HUES48 (cell line): ENCODE measurements at regions not wholly inside any gene's neighbourhood (a gene's known extent, or its start where the extent isn't known, plus 50 kb on each side); places are given as distances from the start of the nearest gene placed in this dataset.
"Not testable (repeated sequence)": the region's sequence is repeated elsewhere in the genome, so short reads cannot be mapped to it uniquely, and the experiment has no call there.

Source experiments
- H3K27ac ChIP-seq: one replicate; pipeline ENCODE4 v1.7.0; 2013; ENCODE audit warnings: low read depth, low read length, inconsistent platforms
- H3K27me3 ChIP-seq: 2 replicates; pipeline ENCODE4 v1.6.1; 2013; ENCODE audit warnings: mild to moderate bottlenecking, low read length; ENCODE audit not compliant: control insufficient read depth, insufficient read depth
- H3K36me3 ChIP-seq: 2 replicates; pipeline ENCODE4 v1.6.1; 2013; ENCODE audit warnings: low read length; ENCODE audit not compliant: control insufficient read depth, insufficient read depth
- H3K4me1 ChIP-seq: 2 replicates; pipeline ENCODE4 v1.6.1; 2013; ENCODE audit warnings: mild to moderate bottlenecking, low read length; ENCODE audit not compliant: control insufficient read depth, insufficient read depth
- H3K4me3 ChIP-seq: 2 replicates; pipeline ENCODE4 v1.5.1; 2013; ENCODE audit warnings: mild to moderate bottlenecking, low read depth, low read length
- H3K9ac ChIP-seq: 2 replicates; pipeline ENCODE4 v1.6.1; 2013; ENCODE audit warnings: mild to moderate bottlenecking, low read depth, low read length, moderate library complexity
- H3K9me3 ChIP-seq: 2 replicates; pipeline ENCODE4 v1.6.1; 2013; ENCODE audit warnings: low read length; ENCODE audit not compliant: control insufficient read depth, insufficient read depth

DNA sequence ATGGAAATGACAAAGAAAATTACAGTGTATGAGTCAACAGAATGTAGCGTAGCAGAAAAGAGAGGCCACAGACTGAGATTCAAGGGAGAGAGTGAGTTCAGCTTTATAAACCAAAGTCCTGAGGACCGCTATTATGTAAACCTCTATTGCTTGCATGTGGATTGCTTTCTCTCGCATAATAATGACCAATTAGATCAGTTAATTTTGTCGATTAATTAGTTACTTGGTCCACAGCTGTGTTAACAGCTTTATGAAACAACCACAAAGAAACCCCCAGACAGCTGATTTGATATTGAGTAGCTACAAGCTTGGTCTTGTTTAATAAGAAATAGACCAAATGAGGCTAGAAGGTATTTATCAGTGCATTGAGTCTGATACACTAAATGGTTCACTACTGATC is 291.8 kb upstream of the ERCC4 start:
- no peak overlapping the region for H3K4me3 ChIP-seq
- no peak overlapping the region for H3K27ac ChIP-seq
- H3K9me3 ChIP-seq = no peaks in the 10 kb centered on the region
- H3K36me3 ChIP-seq = no peaks in the 10 kb centered on the region
- peaks cover 28% of the 10 kb centered on the region for H3K4me1 ChIP-seq
- H3K9ac ChIP-seq = no peak overlapping the region
- H3K27me3 ChIP-seq = no peaks in the 10 kb centered on the region

DNA sequence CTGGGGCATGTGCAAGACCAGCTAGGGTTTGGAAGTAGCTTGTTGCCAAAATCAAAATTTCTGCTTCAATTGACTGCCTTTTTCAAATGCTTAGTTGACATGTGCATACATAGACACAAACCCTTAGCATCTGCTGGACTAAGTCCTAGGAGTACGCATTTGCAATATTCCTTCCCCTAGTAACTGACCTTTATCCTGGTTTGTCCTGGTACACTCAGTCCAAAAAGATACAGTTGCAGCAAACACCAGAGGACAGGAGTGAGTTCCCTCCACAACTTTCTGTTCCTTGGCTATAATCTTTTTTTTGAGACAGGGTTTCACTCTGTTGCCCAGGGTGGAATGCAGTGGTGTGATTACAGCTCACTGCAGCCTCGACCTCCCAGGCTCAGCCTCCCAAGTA is 290.2 kb upstream of the ERCC4 start:
- Histone ChIP-seq H3K27me3 (no peaks in the 10 kb centered on the region), H3K9ac (no peak overlapping the region), H3K36me3 (no peaks in the 10 kb centered on the region), H3K9me3 (no peaks in the 10 kb centered on the region), H3K27ac (no peak overlapping the region), H3K4me3 (no peak overlapping the region), H3K4me1 (peaks cover 28% of the 10 kb centered on the region)

DNA sequence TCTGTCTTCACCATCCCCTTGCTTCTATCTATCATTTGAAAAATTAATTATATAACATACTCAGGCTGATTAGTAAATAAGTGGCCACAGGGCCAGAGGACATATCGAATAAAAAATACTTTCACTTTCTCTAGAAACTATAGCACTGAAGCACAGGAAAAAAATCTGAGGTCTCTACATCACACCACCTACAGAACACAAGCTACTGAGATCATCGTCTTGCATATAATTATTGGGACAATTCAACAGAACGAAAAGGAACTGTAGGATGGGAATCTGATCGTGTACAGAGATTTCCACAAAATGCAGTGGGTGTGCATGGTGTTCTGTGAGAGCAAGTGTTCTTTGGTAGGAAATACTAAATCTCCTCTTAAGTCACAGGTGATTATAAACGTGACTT is 289.6 kb upstream of the ERCC4 start:
- H3K4me3 ChIP-seq = no peak overlapping the region
- H3K27me3 ChIP-seq = no peaks in the 10 kb centered on the region
- H3K36me3 ChIP-seq = no peaks in the 10 kb centered on the region
- no peaks in the 10 kb centered on the region for H3K9me3 ChIP-seq
- H3K27ac ChIP-seq = no peak overlapping the region
- peaks cover 28% of the 10 kb centered on the region for H3K4me1 ChIP-seq
- no peak overlapping the region for H3K9ac ChIP-seq

DNA sequence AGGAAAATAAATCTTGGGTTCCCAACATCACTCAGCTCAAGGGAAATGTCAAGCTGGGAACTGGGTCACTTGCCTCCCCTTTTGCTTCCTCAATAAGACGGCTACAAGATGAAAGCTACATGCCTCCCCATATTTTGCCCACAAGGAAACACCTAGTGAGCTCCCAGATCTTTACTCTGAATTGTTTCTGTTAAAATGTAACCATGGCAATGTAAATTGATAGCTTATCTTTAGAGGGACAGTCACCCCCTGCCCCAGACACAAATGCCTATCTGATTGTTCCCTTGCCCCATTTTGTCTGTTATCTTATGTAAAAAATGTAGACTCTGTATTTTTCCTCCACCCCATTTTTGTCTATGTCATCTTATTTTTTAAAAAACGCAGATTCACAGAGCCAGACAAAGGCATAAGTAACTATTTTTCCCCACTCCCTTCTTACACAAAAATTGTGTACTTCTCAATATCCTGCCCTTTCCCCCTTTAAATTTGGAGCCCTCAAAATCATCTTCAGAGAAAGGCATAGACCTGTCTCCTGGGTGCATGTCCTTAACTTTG is 288.7 kb upstream of the ERCC4 start:
- peak overlapping the region; percentile 44 for H3K27ac ChIP-seq
- no peak overlapping the region for H3K9ac ChIP-seq
- peaks cover 28% of the 10 kb centered on the region for H3K4me1 ChIP-seq
- no peaks in the 10 kb centered on the region for H3K36me3 ChIP-seq
- 0 out of 2 replicates have a peak, but pooled peaks cover 2% of the 10 kb centered on the region for H3K9me3 ChIP-seq
- no peak overlapping the region for H3K4me3 ChIP-seq
- H3K27me3 ChIP-seq = no peaks in the 10 kb centered on the region

DNA sequence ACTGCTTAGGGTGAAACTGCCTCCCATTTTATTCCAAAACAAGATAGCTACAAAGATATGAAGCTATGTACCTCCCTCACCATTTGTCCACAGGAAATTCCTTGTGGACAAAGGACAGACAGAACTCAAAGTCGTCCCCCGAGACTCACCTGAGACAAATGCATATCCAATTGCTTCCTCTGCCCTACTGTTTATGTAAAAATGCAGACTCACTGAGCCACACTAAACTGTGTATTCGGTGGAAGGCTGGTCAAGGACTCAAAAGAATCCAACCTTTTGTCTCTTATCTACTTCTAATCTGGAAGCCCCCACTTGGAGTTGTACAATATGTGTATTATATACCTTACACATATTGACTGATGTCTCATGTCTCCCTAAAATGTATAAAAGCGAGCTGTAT is 288.0 kb upstream of the ERCC4 start:
- H3K9ac ChIP-seq = 0 out of 2 replicates have a peak overlapping the region, but pooled peaks have one; percentile 4
- peak overlapping the region; percentile 44 for H3K27ac ChIP-seq
- H3K4me1 ChIP-seq = peaks cover 28% of the 10 kb centered on the region
- no peaks in the 10 kb centered on the region for H3K36me3 ChIP-seq
- H3K4me3 ChIP-seq = peak overlapping the region; percentile 9; the same call in 1 of the 2 replicates
- 0 out of 2 replicates have a peak, but pooled peaks cover 5% of the 10 kb centered on the region for H3K9me3 ChIP-seq
- H3K27me3 ChIP-seq = no peaks in the 10 kb centered on the region

DNA sequence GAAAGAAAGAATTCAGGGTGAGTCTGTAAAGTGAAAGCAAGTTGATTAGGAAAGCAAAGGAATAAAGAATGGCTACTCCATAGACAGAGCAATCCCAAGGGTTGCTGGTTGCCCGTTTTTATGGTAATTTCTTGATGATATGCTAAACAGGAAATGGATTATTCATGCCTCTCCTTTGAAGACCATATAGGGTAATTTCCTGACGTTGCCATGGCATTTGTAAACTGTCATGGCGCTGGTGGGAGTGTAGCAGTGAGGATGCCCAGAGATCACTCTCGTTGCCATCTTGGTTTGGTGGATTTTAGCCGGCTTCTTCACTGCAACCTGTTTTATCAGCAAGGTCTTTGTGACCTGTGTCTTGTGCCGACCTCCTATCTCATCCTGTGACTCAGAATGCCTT is 287.4 kb upstream of the ERCC4 start:
- H3K4me3 ChIP-seq, H3K36me3 ChIP-seq, H3K27me3 ChIP-seq, H3K9me3 ChIP-seq: not testable (repeated sequence)
- H3K27ac ChIP-seq = peak overlapping the region; percentile 44
- 0 out of 2 replicates have a peak overlapping the region, but pooled peaks have one; percentile 4 for H3K9ac ChIP-seq
- peaks cover 30% of the 10 kb centered on the region for H3K4me1 ChIP-seq

DNA sequence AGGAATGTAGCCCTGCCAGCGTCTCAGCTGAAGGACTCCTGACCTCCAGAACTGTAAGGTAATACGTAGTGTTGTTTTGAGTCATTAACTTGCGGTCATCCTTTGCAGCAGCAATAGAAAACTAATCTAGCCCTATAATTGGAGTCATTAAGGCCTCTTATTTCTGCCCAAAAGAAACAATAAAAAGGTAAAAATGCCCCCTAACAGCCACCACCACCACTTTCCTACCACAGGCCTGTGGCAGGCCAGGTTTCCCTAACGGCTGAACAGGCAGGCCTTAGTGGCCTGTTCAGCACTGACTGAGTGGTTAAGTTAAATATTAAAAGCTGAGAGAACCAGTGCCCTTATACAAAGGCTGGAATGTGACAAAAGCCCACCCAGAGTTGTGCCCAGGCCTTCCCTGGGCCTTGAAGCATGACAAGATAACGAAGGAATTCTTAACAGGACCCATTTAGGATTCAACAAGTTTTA is 286.5 kb upstream of the ERCC4 start:
- Histone ChIP-seq H3K27me3 (no peaks in the 10 kb centered on the region), H3K9ac (no peak overlapping the region), H3K9me3 (0 out of 2 replicates have a peak, but pooled peaks cover 5% of the 10 kb centered on the region), H3K4me1 (peaks cover 27% of the 10 kb centered on the region), H3K27ac (no peak overlapping the region), H3K4me3 (no peak overlapping the region), H3K36me3 (no peaks in the 10 kb centered on the region)

DNA sequence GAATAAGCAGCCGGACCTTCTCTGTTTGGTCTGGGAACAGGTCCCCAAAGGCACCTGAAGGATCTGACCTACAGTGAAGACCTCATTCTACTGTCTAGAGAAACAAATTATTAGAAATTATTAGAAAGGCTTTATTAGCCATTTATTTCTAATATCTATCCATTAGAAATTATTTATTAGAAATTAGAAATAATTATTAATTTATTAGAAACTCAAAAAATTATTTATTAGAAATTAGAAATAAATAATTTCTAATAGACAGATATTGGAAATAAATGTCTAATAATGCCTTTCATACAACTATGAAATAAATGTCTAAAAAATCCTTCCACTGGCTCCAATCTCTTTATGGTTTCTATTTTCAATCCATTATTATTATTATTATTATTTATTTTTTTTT is 285.7 kb upstream of the ERCC4 start:
- Histone ChIP-seq H3K9ac (no peak overlapping the region), H3K27ac (peak overlapping the region; percentile 55), H3K36me3 (no peaks in the 10 kb centered on the region), H3K4me3 (no peak overlapping the region), H3K4me1 (peaks cover 23% of the 10 kb centered on the region), H3K27me3 (no peaks in the 10 kb centered on the region), H3K9me3 (0 out of 2 replicates have a peak, but pooled peaks cover 5% of the 10 kb centered on the region)

DNA sequence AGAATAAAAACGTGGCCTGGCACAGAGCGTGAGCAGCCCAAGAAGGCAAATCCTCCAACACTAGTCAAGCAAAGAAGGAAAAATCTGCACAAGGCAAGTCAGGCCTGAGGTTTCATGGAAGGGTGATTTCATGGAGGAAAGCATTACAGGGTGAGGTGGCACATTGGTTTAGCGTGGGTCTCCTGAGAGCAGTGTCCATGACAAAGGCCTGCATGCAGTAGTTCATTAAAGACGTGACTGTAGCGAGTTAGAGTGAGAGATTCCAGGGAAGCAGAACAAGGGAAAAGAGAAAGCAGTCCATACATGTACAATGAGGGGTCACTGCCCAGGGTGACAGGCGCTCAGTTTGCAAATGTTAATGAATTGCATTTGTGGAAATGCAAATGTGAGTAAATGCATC is 285.0 kb upstream of the ERCC4 start:
- H3K9me3 ChIP-seq = 0 out of 2 replicates have a peak, but pooled peaks cover 5% of the 10 kb centered on the region
- no peak overlapping the region for H3K4me3 ChIP-seq
- H3K27me3 ChIP-seq = no peaks in the 10 kb centered on the region
- no peak overlapping the region for H3K9ac ChIP-seq
- no peaks in the 10 kb centered on the region for H3K36me3 ChIP-seq
- H3K27ac ChIP-seq = no peak overlapping the region
- H3K4me1 ChIP-seq = peaks cover 23% of the 10 kb centered on the region

DNA sequence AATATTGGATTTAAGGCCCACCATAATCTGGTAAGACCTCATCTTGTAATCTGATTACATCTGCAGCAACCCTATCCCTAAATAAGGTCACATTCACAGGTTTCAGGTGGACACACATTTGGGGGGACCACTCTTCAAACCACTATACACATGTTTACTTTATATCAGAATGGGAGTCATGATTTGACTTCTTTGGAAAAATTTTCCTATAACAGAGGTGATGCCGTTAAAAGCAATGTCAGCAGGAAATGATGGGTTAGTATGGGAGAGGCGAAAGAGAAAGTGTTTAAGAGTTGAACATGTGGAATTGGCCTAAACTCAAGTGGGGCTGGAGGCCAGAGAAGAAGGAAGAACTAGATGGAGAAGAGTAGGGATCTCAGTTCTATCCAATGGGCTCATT is 281.7 kb upstream of the ERCC4 start:
- H3K4me3 ChIP-seq = no peak overlapping the region
- 0 out of 2 replicates have a peak, but pooled peaks cover 5% of the 10 kb centered on the region for H3K9me3 ChIP-seq
- no peaks in the 10 kb centered on the region for H3K36me3 ChIP-seq
- H3K27me3 ChIP-seq = no peaks in the 10 kb centered on the region
- no peak overlapping the region for H3K9ac ChIP-seq
- no peak overlapping the region for H3K27ac ChIP-seq
- H3K4me1 ChIP-seq = peaks cover 6% of the 10 kb centered on the region

DNA sequence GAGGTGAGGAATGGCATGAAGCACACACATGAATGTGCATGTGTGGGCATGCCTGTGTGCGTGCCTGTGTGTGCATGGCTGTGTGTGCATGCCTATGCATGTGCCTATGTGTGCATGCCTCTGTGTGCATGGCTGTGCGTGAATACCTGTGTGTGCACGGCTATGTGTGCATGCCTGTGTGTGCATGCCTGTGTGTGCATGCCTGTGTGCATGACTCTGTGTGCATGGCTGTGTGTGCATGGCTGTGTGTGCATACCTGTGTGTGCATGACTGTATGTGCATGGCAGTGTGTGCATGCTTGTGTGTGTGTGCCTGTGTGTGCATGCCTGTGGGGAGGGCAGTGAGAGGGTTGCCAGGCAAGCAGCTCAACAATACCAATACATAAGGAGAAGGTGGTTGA is 276.5 kb upstream of the ERCC4 start:
- no peaks in the 10 kb centered on the region for H3K9me3 ChIP-seq
- H3K4me1 ChIP-seq = 0 out of 2 replicates have a peak, but pooled peaks cover 6% of the 10 kb centered on the region

More for the DNA sequence above, 276.5 kb upstream of the ERCC4 start:
- no peak overlapping the region for H3K4me3 ChIP-seq
- H3K27ac ChIP-seq = no peak overlapping the region
- no peaks in the 10 kb centered on the region for H3K27me3 ChIP-seq
- no peaks in the 10 kb centered on the region for H3K36me3 ChIP-seq
- no peak overlapping the region for H3K9ac ChIP-seq
